Neural progenitor cell (in vitro differentiated cells): ENCODE measurements at regions not wholly inside any gene's neighbourhood (a gene's known extent, or its start where the extent isn't known, plus 50 kb on each side); places are given as distances from the start of the nearest gene placed in this dataset.
"Not testable (repeated sequence)": the region's sequence is repeated elsewhere in the genome, so short reads cannot be mapped to it uniquely, and the experiment has no call there.

Experiments
- CTCF ChIP-seq: fragments of 200-600 bp; sonication (generic); IDR thresholded peaks from 2 replicates; pipeline ENCODE4 v1.5.1; 2017; ENCODE audit warnings: antibody characterized with exemption, mild to moderate bottlenecking
- EZH2 ChIP-seq: fragments of 200-600 bp; sonication (generic); IDR thresholded peaks from 2 replicates; pipeline ENCODE4 v1.6.1; 2017; ENCODE audit warnings: antibody characterized with exemption, mild to moderate bottlenecking, moderate library complexity
- EZH2phosphoT487 ChIP-seq: fragments of 200-600 bp; sonication (generic); IDR thresholded peaks from 2 replicates; pipeline ENCODE4 v1.6.1; 2017; ENCODE audit warnings: antibody characterized with exemption

GRCh38 chr20:59099864-59100263 is 57.3 kb upstream of the PRELID3B start:
- TF ChIP-seq CTCF, EZH2, EZH2phosphoT487: not testable (repeated sequence)
